ENCODE measurements at regions not wholly inside any gene's neighbourhood (a gene's known extent, or its start where the extent isn't known, plus 50 kb on each side); places are given as distances from the start of the nearest gene placed in this dataset.

GRCh38 chr1:29515170-29515955 is 279.0 kb downstream of the PTPRU start:
- no peak for TF ChIP-seq PAX5 (IDR thresholded peaks at IDR 0.05; ENCODE audit: insufficient read depth, low read length, severe bottlenecking)
- no peak for TF ChIP-seq TAF1 (IDR thresholded peaks at IDR 0.05; ENCODE audit: low read depth, low read length)
- no peak for TF ChIP-seq POU2F2 (IDR thresholded peaks at IDR 0.05; ENCODE audit: low read depth, low read length)
- no peak for TF ChIP-seq SPI1 (IDR thresholded peaks at IDR 0.05; ENCODE audit: low read depth, low read length)
- no peak for TF ChIP-seq POLR2A (IDR thresholded peaks at IDR 0.05; ENCODE audit: low read depth, low read length)
- no peak for TF ChIP-seq POLR2AphosphoS5 (IDR thresholded peaks at IDR 0.05; ENCODE audit: low read depth, low read length)
- FAIRE-seq (no peak), DNase-seq (ENCODE audit: insufficient read length, low spot score) (no peak)

GRCh38 chr1:29514361-29515169 is 278.2 kb downstream of the PTPRU start:
- DNase-seq (ENCODE audit: insufficient read length, low spot score), result no peak
- FAIRE-seq, result no peak
- no peak for TF ChIP-seq POU2F2 (IDR thresholded peaks at IDR 0.05; ENCODE audit: low read depth, low read length)
- TF ChIP-seq POLR2A (IDR thresholded peaks at IDR 0.05; ENCODE audit: low read depth, low read length), result no peak
- no peak for TF ChIP-seq TAF1 (IDR thresholded peaks at IDR 0.05; ENCODE audit: low read depth, low read length)
- no peak for TF ChIP-seq POLR2AphosphoS5 (IDR thresholded peaks at IDR 0.05; ENCODE audit: low read depth, low read length)
- no peak for TF ChIP-seq PAX5 (IDR thresholded peaks at IDR 0.05; ENCODE audit: insufficient read depth, low read length, severe bottlenecking)
- no peak for TF ChIP-seq SPI1 (IDR thresholded peaks at IDR 0.05; ENCODE audit: low read depth, low read length)

DNA sequence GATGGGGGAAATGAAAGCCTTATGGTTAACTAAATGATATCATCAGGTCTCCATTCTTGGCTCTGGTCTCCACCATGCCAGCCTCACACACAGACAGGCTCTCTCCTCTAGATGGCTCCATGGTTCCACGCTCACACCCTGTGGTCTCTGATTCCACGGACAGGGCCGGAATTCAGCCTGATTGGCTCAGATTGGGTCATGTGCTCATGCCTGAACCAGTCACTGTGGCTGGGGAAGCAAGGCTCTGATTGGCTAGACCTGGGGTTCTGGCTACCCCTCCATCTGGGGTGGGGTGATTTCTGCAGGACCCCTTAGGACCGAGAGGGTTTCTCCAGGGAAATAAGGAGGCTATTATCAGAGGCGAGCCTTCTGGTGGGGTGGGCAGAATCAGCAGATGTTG is 277.0 kb downstream of the PTPRU start:
- FAIRE-seq, result no peak
- TF ChIP-seq TAF1 (IDR thresholded peaks at IDR 0.05; ENCODE audit: low read depth, low read length) (no peak), POU2F2 (IDR thresholded peaks at IDR 0.05; ENCODE audit: low read depth, low read length) (no peak), POLR2AphosphoS5 (IDR thresholded peaks at IDR 0.05; ENCODE audit: low read depth, low read length) (no peak), POLR2A (IDR thresholded peaks at IDR 0.05; ENCODE audit: low read depth, low read length) (no peak), PAX5 (IDR thresholded peaks at IDR 0.05; ENCODE audit: insufficient read depth, low read length, severe bottlenecking) (no peak), SPI1 (IDR thresholded peaks at IDR 0.05; ENCODE audit: low read depth, low read length) (no peak)
- peak; percentile 48 for DNase-seq (ENCODE audit: insufficient read length, low spot score)

- no peak for FAIRE-seq
- DNase-seq (ENCODE audit: insufficient read length, low spot score), result no peak
- no peak for TF ChIP-seq POLR2AphosphoS5 (IDR thresholded peaks at IDR 0.05; ENCODE audit: low read depth, low read length)
- TF ChIP-seq TAF1 (IDR thresholded peaks at IDR 0.05; ENCODE audit: low read depth, low read length), result no peak
- no peak for TF ChIP-seq POLR2A (IDR thresholded peaks at IDR 0.05; ENCODE audit: low read depth, low read length)
- no peak for TF ChIP-seq SPI1 (IDR thresholded peaks at IDR 0.05; ENCODE audit: low read depth, low read length)
- TF ChIP-seq POU2F2 (IDR thresholded peaks at IDR 0.05; ENCODE audit: low read depth, low read length), result no peak
- no peak for TF ChIP-seq PAX5 (IDR thresholded peaks at IDR 0.05; ENCODE audit: insufficient read depth, low read length, severe bottlenecking)
Observed at GRCh38 chr1:29511436-29511835, 275.1 kb downstream of the PTPRU start.

DNA sequence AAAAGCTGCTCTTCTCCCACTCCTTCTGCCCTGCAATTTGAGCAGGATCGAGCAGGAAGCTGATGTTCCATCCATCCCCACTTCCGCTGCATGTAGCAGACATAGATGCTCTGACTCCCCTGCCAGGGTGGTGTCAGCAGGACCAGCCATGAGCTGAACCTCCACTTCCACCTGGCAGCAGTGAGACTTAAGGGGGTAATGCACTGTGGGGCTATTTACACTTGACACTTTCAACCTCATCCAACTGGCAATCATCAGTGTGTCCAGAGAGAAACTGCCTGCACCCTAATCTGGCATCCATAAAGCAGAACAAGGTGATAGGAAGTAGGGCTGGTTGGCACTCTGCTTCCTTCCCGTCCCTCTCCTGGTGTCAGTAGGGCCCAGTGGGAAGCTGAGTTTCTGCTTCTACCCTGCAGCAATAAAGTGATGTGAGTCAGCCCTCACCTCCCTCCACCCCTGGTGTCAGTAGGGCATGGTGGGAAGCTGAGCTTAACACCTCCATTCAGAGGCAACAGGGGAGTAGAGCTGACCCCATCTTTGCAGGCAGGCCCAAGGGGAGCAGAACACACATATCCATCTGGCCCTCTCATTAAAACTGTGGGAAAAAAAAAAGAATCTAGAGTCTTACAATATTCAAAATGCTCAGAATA is 272.3 kb downstream of the PTPRU start:
- DNase-seq (ENCODE audit: insufficient read length, low spot score), result no peak
- FAIRE-seq, result no peak
- TF ChIP-seq POLR2AphosphoS5 (IDR thresholded peaks at IDR 0.05; ENCODE audit: low read depth, low read length) (no peak), POU2F2 (IDR thresholded peaks at IDR 0.05; ENCODE audit: low read depth, low read length) (no peak), POLR2A (IDR thresholded peaks at IDR 0.05; ENCODE audit: low read depth, low read length) (no peak), PAX5 (IDR thresholded peaks at IDR 0.05; ENCODE audit: insufficient read depth, low read length, severe bottlenecking) (no peak), SPI1 (IDR thresholded peaks at IDR 0.05; ENCODE audit: low read depth, low read length) (no peak), TAF1 (IDR thresholded peaks at IDR 0.05; ENCODE audit: low read depth, low read length) (no peak)

DNA sequence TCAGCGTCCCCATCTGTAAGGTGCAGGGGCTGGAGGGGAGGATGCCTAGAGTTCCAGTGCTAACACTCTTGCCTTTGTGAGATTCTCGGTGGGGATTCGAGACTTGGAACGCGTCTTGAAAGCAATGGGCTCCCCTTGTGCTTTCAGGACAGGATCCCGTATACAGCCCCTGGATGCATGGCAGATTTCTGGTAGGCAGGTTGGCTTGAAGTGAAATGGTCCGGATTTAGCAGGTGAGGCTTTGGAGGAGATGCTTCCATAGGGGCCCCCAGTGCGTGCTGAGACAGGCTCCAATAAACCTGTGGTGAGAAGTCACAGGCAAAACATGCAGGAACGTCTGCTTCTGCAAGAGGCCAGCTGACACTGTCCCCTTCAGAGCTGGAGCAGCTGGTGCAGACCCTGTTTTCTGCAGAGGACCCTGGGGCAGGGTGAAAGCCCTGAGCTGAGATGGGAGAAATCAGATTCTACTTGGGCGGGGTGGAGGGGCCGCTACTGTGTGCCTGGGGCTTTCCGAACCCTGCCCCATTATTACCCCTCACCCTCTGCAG is 270.4 kb downstream of the PTPRU start:
- DNase-seq (ENCODE audit: insufficient read length, low spot score) (no peak), FAIRE-seq (no peak)

GRCh38 chr1:29505532-29506220 is 269.4 kb downstream of the PTPRU start:
- TF ChIP-seq POLR2AphosphoS5 (IDR thresholded peaks at IDR 0.05; ENCODE audit: low read depth, low read length) (no peak), TAF1 (IDR thresholded peaks at IDR 0.05; ENCODE audit: low read depth, low read length) (no peak), POLR2A (IDR thresholded peaks at IDR 0.05; ENCODE audit: low read depth, low read length) (no peak), PAX5 (IDR thresholded peaks at IDR 0.05; ENCODE audit: insufficient read depth, low read length, severe bottlenecking) (no peak), SPI1 (IDR thresholded peaks at IDR 0.05; ENCODE audit: low read depth, low read length) (no peak), POU2F2 (IDR thresholded peaks at IDR 0.05; ENCODE audit: low read depth, low read length) (no peak)
- FAIRE-seq (no peak), DNase-seq (ENCODE audit: insufficient read length, low spot score) (no peak)

More for the DNA sequence above, 270.4 kb downstream of the PTPRU start:
- TF ChIP-seq PAX5 (IDR thresholded peaks at IDR 0.05; ENCODE audit: insufficient read depth, low read length, severe bottlenecking) (no peak), POLR2AphosphoS5 (IDR thresholded peaks at IDR 0.05; ENCODE audit: low read depth, low read length) (no peak), POU2F2 (IDR thresholded peaks at IDR 0.05; ENCODE audit: low read depth, low read length) (no peak), SPI1 (IDR thresholded peaks at IDR 0.05; ENCODE audit: low read depth, low read length) (no peak), TAF1 (IDR thresholded peaks at IDR 0.05; ENCODE audit: low read depth, low read length) (no peak), POLR2A (IDR thresholded peaks at IDR 0.05; ENCODE audit: low read depth, low read length) (no peak)

GRCh38 chr1:29504709-29505410 is 268.5 kb downstream of the PTPRU start:
- no peak for DNase-seq (ENCODE audit: insufficient read length, low spot score)
- TF ChIP-seq PAX5 (IDR thresholded peaks at IDR 0.05; ENCODE audit: insufficient read depth, low read length, severe bottlenecking), result no peak
- TF ChIP-seq POLR2AphosphoS5 (IDR thresholded peaks at IDR 0.05; ENCODE audit: low read depth, low read length), result no peak
- FAIRE-seq, result no peak
